ENCODE measurements at regions not wholly inside any gene's neighbourhood (a gene's known extent, or its start where the extent isn't known, plus 50 kb on each side); places are given as distances from the start of the nearest gene placed in this dataset.

DNA sequence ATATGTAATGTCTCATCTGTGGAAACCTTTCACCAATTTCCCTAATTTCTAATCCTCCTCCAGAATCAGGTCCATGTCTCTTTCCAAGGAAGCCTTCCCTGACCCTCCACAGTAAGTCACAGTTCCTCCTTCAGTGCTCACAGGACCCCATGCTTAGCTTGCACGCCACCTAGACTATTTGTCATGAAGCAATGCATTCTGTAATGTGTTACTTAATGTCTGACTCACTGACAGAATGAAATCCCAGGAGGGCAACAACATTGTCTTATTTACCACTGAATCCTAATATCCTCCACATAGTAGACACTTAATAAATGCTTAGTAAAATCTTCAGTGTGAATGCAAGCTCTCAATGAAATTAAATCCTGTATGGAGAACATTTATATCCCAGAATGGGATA, 245.9 kb upstream of the PLD5 start:
- TF ChIP-seq, protein P1, sequence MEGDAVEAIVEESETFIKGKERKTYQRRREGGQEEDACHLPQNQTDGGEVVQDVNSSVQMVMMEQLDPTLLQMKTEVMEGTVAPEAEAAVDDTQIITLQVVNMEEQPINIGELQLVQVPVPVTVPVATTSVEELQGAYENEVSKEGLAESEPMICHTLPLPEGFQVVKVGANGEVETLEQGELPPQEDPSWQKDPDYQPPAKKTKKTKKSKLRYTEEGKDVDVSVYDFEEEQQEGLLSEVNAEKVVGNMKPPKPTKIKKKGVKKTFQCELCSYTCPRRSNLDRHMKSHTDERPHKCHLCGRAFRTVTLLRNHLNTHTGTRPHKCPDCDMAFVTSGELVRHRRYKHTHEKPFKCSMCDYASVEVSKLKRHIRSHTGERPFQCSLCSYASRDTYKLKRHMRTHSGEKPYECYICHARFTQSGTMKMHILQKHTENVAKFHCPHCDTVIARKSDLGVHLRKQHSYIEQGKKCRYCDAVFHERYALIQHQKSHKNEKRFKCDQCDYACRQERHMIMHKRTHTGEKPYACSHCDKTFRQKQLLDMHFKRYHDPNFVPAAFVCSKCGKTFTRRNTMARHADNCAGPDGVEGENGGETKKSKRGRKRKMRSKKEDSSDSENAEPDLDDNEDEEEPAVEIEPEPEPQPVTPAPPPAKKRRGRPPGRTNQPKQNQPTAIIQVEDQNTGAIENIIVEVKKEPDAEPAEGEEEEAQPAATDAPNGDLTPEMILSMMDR (IDR thresholded peaks at IDR 0.05; ENCODE audit: low read depth, low read length, poor library complexity, severe bottlenecking) = no peak
- TF ChIP-seq EZH2phosphoT487 (IDR thresholded peaks at IDR 0.05; ENCODE audit: borderline replicate concordance, low read length) = no peak

Data from DOHH2 (cell line).